Limb (tissue), 2 donors: ENCODE measurements at regions not wholly inside any gene's neighbourhood (a gene's known extent, or its start where the extent isn't known, plus 50 kb on each side); places are given as distances from the start of the nearest gene placed in this dataset.

Experiments
- DNase-seq, 2 donors: peaks; one replicate each; pipeline ENCODE4 v3.0.0-alpha.2; 2016; ENCODE audit errors: extremely low spot score in 2 of 2

GRCh38 chr12:89257340-89257739 is 95.0 kb downstream of the DUSP6 start:
- no peak for DNase-seq

- DNase-seq: no peak
These were observed 96.2 kb downstream of the DUSP6 start for GRCh38 chr12:89256060-89256459.

- no peak for DNase-seq
These were observed 98.8 kb downstream of the DUSP6 start for GRCh38 chr12:89253488-89253887.

GRCh38 chr12:89252284-89252683 is 100.0 kb downstream of the DUSP6 start:
- peak in 1 of 2 donors; percentile 32 for DNase-seq

- no peak for DNase-seq
These were observed 100.7 kb downstream of the DUSP6 start for GRCh38 chr12:89251342-89252271.

- DNase-seq: no peak
These were observed 101.7 kb downstream of the DUSP6 start for GRCh38 chr12:89250636-89251035.

- DNase-seq: no peak
These were observed 102.1 kb downstream of the DUSP6 start for GRCh38 chr12:89250213-89250612.

GRCh38 chr12:89247967-89248366 is 104.3 kb downstream of the DUSP6 start:
- DNase-seq: no peak

- no peak for DNase-seq
These were observed 104.8 kb downstream of the DUSP6 start for GRCh38 chr12:89247541-89247942.

- no peak for DNase-seq
These were observed 107.2 kb downstream of the DUSP6 start for GRCh38 chr12:89245090-89245489.

- no peak for DNase-seq
These were observed 107.8 kb downstream of the DUSP6 start for GRCh38 chr12:89244536-89244935.

GRCh38 chr12:89243771-89244170 is 108.5 kb downstream of the DUSP6 start:
- no peak for DNase-seq

GRCh38 chr12:89239534-89239933 is 112.8 kb downstream of the DUSP6 start:
- no peak for DNase-seq

- DNase-seq: no peak
These were observed 113.7 kb downstream of the DUSP6 start for GRCh38 chr12:89238593-89238992.

- DNase-seq: no peak
These were observed 114.5 kb downstream of the DUSP6 start for GRCh38 chr12:89237763-89238162.

GRCh38 chr12:89236748-89237383 is 115.4 kb downstream of the DUSP6 start:
- DNase-seq: no peak

- no peak for DNase-seq
These were observed 116.1 kb downstream of the DUSP6 start for GRCh38 chr12:89236237-89236636.

- no peak for DNase-seq
These were observed 116.9 kb downstream of the DUSP6 start for GRCh38 chr12:89235189-89235993.

GRCh38 chr12:89234324-89235114 is 117.8 kb downstream of the DUSP6 start:
- no peak for DNase-seq

GRCh38 chr12:89231686-89232085 is 120.6 kb downstream of the DUSP6 start:
- no peak for DNase-seq
